SK-N-SH (cell line): ENCODE measurements at regions not wholly inside any gene's neighbourhood (a gene's known extent, or its start where the extent isn't known, plus 50 kb on each side); places are given as distances from the start of the nearest gene placed in this dataset.

Experiments
- TF ChIP-seq, protein P1 (sequence below): fragments of 200-600 bp; sonication (generic); IDR thresholded peaks from 2 replicates; pipeline ENCODE4 v1.6.1; 2017; ENCODE audit warnings: antibody characterized with exemption, mild to moderate bottlenecking, moderate library complexity
- TF ChIP-seq, protein P2 (sequence below): IDR thresholded peaks from 2 replicates; pipeline ENCODE4 v1.4.0; 2012; ENCODE audit warnings: low read depth, borderline replicate concordance

DNA sequence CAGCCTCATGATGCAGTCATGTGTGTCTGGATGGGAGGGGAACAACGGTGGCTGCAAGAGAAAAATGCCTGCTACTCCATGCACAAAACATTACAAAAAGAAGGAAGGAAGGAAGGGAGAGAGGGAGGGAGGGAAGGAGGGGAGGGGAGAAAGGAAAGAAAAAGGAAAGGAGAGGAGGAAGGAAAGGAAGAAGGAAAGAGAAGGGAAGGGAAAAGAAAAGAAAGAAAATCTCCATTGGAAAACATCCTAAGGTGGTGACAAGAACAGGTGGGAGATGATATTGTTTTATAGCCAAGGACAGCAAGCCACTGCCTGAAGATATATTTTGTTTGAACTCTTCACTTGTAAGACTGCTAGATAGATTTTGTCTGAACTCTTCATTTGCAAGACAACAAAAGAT lies 171.8 kb upstream of the EGLN3 start:
- TF ChIP-seq, protein P1, sequence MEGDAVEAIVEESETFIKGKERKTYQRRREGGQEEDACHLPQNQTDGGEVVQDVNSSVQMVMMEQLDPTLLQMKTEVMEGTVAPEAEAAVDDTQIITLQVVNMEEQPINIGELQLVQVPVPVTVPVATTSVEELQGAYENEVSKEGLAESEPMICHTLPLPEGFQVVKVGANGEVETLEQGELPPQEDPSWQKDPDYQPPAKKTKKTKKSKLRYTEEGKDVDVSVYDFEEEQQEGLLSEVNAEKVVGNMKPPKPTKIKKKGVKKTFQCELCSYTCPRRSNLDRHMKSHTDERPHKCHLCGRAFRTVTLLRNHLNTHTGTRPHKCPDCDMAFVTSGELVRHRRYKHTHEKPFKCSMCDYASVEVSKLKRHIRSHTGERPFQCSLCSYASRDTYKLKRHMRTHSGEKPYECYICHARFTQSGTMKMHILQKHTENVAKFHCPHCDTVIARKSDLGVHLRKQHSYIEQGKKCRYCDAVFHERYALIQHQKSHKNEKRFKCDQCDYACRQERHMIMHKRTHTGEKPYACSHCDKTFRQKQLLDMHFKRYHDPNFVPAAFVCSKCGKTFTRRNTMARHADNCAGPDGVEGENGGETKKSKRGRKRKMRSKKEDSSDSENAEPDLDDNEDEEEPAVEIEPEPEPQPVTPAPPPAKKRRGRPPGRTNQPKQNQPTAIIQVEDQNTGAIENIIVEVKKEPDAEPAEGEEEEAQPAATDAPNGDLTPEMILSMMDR = no peak
- TF ChIP-seq, protein P2, sequence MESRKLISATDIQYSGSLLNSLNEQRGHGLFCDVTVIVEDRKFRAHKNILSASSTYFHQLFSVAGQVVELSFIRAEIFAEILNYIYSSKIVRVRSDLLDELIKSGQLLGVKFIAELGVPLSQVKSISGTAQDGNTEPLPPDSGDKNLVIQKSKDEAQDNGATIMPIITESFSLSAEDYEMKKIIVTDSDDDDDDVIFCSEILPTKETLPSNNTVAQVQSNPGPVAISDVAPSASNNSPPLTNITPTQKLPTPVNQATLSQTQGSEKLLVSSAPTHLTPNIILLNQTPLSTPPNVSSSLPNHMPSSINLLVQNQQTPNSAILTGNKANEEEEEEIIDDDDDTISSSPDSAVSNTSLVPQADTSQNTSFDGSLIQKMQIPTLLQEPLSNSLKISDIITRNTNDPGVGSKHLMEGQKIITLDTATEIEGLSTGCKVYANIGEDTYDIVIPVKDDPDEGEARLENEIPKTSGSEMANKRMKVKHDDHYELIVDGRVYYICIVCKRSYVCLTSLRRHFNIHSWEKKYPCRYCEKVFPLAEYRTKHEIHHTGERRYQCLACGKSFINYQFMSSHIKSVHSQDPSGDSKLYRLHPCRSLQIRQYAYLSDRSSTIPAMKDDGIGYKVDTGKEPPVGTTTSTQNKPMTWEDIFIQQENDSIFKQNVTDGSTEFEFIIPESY = no peak
